Liver (tissue), 8 donors: ENCODE measurements at regions not wholly inside any gene's neighbourhood (a gene's known extent, or its start where the extent isn't known, plus 50 kb on each side); places are given as distances from the start of the nearest gene placed in this dataset.

ENCODE experiments used
- DNase-seq: peaks from one replicate; pipeline ENCODE4 v3.0.0-alpha.2; 2017; ENCODE audit warnings: low spot score
- H3K27ac ChIP-seq, 2 donors: one replicate each; pipeline ENCODE4 v1.7.0; 2013; ENCODE audit warnings: inconsistent platforms in 2 of 2, low read length in 2 of 2, control low read depth in 1 of 2, low read depth in 1 of 2, mild to moderate bottlenecking in 1 of 2
- H3K27me3 ChIP-seq, 4 donors: one replicate each; pipeline versions ENCODE4 v1.6.1 to v1.7.0; 2013; ENCODE audit warnings: low read length in 3 of 4, inconsistent platforms in 1 of 4, mild to moderate bottlenecking in 1 of 4, moderate library complexity in 1 of 4; ENCODE audit not compliant: control insufficient read depth in 4 of 4, insufficient read depth in 4 of 4
- H3K36me3 ChIP-seq, 4 donors: one replicate each; pipeline versions ENCODE4 v1.6.1 to v1.7.0; 2013; ENCODE audit warnings: low read length in 3 of 4, mild to moderate bottlenecking in 3 of 4, low read depth in 1 of 4, moderate library complexity in 1 of 4; ENCODE audit not compliant: control insufficient read depth in 4 of 4, insufficient read depth in 3 of 4
- H3K4me1 ChIP-seq, 4 donors: one replicate each; pipeline versions ENCODE4 v1.6.1 to v1.7.0; 2013; ENCODE audit warnings: low read length in 3 of 4, mild to moderate bottlenecking in 3 of 4, moderate library complexity in 1 of 4; ENCODE audit not compliant: control insufficient read depth in 4 of 4, insufficient read depth in 4 of 4
- H3K4me3 ChIP-seq, 3 donors: one replicate each; pipeline versions ENCODE4 v1.6.1 to v1.7.0; 2013; ENCODE audit warnings: low read length in 3 of 3, control low read depth in 1 of 3, low read depth in 1 of 3, mild to moderate bottlenecking in 1 of 3
- H3K9ac ChIP-seq, 2 donors: one replicate each; pipeline ENCODE4 v1.7.0; 2013; ENCODE audit warnings: low read length in 2 of 2, mild to moderate bottlenecking in 2 of 2, moderate library complexity in 2 of 2, control low read depth in 1 of 2, low read depth in 1 of 2
- H3K9me3 ChIP-seq, 4 donors: one replicate each; pipeline versions ENCODE4 v1.6.1 to v1.7.0; 2013; ENCODE audit warnings: low read length in 3 of 4; ENCODE audit not compliant: control insufficient read depth in 4 of 4
- ATF3 ChIP-seq: IDR thresholded peaks from 2 replicates; pipeline ENCODE4 v1.6.1; 2016; ENCODE audit warnings: antibody characterized with exemption
- CTCF ChIP-seq: fragments of 150-350 bp; IDR thresholded peaks from 2 replicates; pipeline ENCODE4 v1.5.1; 2017; ENCODE audit warnings: improper control_type of control experiment, low read depth, low read length; ENCODE audit not compliant: missing input control
- EGR1 ChIP-seq, 2 donors: IDR thresholded peaks; 2 replicates each; pipeline ENCODE4 v1.6.1; 2016 to 2018; ENCODE audit warnings: antibody characterized with exemption in 2 of 2, low read depth in 2 of 2
- FOXA1 ChIP-seq: IDR thresholded peaks from 2 replicates; pipeline ENCODE4 v1.6.1; 2016; ENCODE audit warnings: antibody characterized with exemption
- HNF4A ChIP-seq, 2 donors: conservative IDR thresholded peaks; 2 replicates each; pipeline ENCODE4 v1.6.1; 2016; ENCODE audit warnings: antibody characterized with exemption in 2 of 2, mild to moderate bottlenecking in 2 of 2
- HNF4G ChIP-seq: IDR thresholded peaks from 2 replicates; pipeline ENCODE4 v1.6.1; 2016; ENCODE audit warnings: antibody characterized with exemption
- JUND ChIP-seq, 2 donors: IDR thresholded peaks; 2 replicates each; pipeline ENCODE4 v1.6.1; 2016; ENCODE audit warnings: antibody characterized with exemption in 2 of 2
- NR2F2 ChIP-seq: IDR thresholded peaks from 2 replicates; pipeline ENCODE4 v1.6.1; 2016; ENCODE audit warnings: antibody characterized with exemption
- RAD21 ChIP-seq, 2 donors: IDR thresholded peaks; 2 replicates each; pipeline ENCODE4 v1.6.1; 2016; ENCODE audit warnings: antibody characterized with exemption in 2 of 2, mild to moderate bottlenecking in 2 of 2
- RXRA ChIP-seq, 2 donors: IDR thresholded peaks; 2 replicates each; pipeline ENCODE4 v1.6.1; 2017 to 2018; ENCODE audit warnings: antibody characterized with exemption in 2 of 2, mild to moderate bottlenecking in 1 of 2
- SP1 ChIP-seq: IDR thresholded peaks from 2 replicates; pipeline ENCODE4 v1.6.1; 2018; ENCODE audit warnings: antibody characterized with exemption, mild to moderate bottlenecking
- TAF1 ChIP-seq: conservative IDR thresholded peaks from 2 replicates; pipeline ENCODE4 v1.6.1; 2016; ENCODE audit warnings: antibody characterized with exemption, mild to moderate bottlenecking
- YY1 ChIP-seq: IDR thresholded peaks from 2 replicates; pipeline ENCODE4 v1.6.1; 2016; ENCODE audit warnings: antibody characterized with exemption, mild to moderate bottlenecking
- ZBTB33 ChIP-seq: IDR thresholded peaks from 2 replicates; pipeline ENCODE4 v1.6.1; 2016; ENCODE audit warnings: antibody characterized with exemption
- WGBS: extraction: QIAGEN DNeasy Blood & Tissue Kit; methylation state at CpG from one replicate; pipeline ENCODE4 v1.1.7; 2013; 5-methylcytosine and 5-hydroxymethylcytosine counted together
- TF ChIP-seq, protein P1 (sequence below): IDR thresholded peaks from 2 replicates; pipeline ENCODE4 v1.6.1; 2016; ENCODE audit warnings: antibody characterized with exemption
- donor health status: healthy.
- donor health status: healthy.
- donor health status: healthy.
- donor health status: healthy.
- donor health status: healthy.

DNA sequence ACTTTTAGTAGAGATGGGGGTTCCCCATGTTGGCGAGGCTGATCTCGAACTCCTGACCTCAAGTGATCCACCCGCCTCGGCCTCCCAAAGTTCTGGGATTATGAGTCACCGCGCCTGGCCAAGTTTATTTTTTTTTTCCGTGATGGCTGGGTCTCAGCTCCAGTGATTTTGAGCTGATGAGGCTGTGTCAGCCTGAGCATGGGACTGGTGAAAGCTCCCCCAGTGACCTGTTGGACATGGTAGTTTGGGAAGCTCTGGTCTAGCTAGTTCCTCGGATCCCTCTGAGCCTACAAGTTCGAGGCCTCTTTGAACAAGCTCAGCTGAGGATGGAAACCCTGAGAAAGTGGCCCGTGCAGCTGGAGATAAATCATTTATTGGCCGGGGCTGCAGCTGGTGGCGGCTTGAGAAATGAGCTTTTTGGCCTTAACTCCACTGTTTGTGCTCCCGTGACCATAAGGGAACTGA, 126.8 kb downstream of the SNX5 start:
- Histone ChIP-seq H3K4me1 (no peaks in the 10 kb centered on the region), H3K36me3 (no peaks in the 10 kb centered on the region), H3K27ac (peak overlapping the region in 1 of 2 donors; percentile 46), H3K9me3 (no peaks in the 10 kb centered on the region), H3K4me3 (no peak overlapping the region), H3K9ac (no peak overlapping the region), H3K27me3 (no peaks in the 10 kb centered on the region)
- 87% methylated on average over 13 of the region's 13 CpGs for WGBS
- TF ChIP-seq HNF4G (no peak), YY1 (no peak), ZBTB33 (no peak), TAF1 (no peak), CTCF (no peak), SP1 (peak; percentile 12), NR2F2 (no peak), RXRA (IDR thresholded peaks at IDR 0.05) (peak in 1 of 2 donors; percentile 9), FOXA1 (no peak), HNF4A (conservative IDR thresholded peaks at IDR 0.05) (no peak), EGR1 (IDR thresholded peaks at IDR 0.05; ENCODE audit: low read depth in 2 of 2) (no peak), RAD21 (IDR thresholded peaks at IDR 0.05) (no peak), JUND (IDR thresholded peaks at IDR 0.05) (no peak)
- no peak for DNase-seq

DNA sequence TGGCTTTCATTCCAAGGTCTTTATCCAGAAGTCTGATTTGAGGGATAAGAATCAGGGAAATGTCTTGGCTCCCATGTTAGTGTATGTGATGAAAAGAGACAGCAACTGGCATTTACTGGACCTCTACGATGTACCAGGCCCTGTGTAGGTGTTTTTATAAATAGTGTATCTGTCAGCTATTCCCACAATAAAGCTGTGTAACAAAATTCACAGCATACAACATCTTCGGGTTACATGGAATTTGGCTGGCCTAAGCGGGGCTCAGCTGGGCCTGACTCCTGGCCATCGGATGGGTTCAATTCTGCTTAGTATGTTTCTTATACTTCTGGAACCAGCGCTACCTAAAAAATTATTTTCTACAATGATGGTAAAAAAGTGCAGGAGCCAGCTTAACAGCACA, 128.2 kb downstream of the SNX5 start:
- H3K27ac ChIP-seq: no peak overlapping the region
- no peak overlapping the region for H3K4me3 ChIP-seq
- no peaks in the 10 kb centered on the region for H3K36me3 ChIP-seq
- H3K9ac ChIP-seq: no peak overlapping the region
- no peaks in the 10 kb centered on the region for H3K9me3 ChIP-seq
- WGBS: 96% methylated on average over 5 of the region's 5 CpGs
- H3K4me1 ChIP-seq: no peaks in the 10 kb centered on the region
- DNase-seq: no peak
- no peak for TF ChIP-seq NR2F2
- no peaks in the 10 kb centered on the region for H3K27me3 ChIP-seq

DNA sequence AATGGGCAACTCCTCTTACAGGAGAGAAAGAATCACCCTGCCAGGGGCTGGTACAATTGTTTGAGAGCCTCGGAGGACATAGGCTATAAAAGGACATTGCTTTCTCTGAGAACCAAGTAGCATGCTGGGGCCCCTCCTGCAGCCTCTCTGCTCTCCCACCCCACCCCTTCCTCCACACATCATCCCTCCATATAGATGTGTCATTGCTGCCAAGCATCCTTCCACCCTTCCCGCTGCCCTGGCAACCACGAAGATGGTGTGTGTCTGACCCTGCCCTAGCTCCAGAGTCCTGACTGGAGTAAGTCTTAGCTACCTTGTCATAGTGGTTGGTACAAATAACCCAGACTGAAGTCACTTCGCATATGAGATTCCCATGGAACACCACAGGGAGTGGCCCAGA, 129.7 kb downstream of the SNX5 start:
- no peaks in the 10 kb centered on the region for H3K9me3 ChIP-seq
- H3K36me3 ChIP-seq: no peaks in the 10 kb centered on the region
- H3K9ac ChIP-seq: no peak overlapping the region
- peaks cover 0 to 4% (median 0%) of the 10 kb centered on the region in 4 donors for H3K4me1 ChIP-seq
- WGBS: 96% methylated on average over 4 of the region's 4 CpGs
- no peak overlapping the region for H3K27ac ChIP-seq
- DNase-seq: no peak
- no peak overlapping the region for H3K4me3 ChIP-seq
- no peaks in the 10 kb centered on the region for H3K27me3 ChIP-seq
- no peak for TF ChIP-seq TAF1
- no peak for TF ChIP-seq RXRA (IDR thresholded peaks at IDR 0.05)
- TF ChIP-seq CTCF: no peak
- TF ChIP-seq NR2F2: no peak
- TF ChIP-seq, protein P1, sequence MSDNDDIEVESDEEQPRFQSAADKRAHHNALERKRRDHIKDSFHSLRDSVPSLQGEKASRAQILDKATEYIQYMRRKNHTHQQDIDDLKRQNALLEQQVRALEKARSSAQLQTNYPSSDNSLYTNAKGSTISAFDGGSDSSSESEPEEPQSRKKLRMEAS: no peak
- TF ChIP-seq RAD21 (IDR thresholded peaks at IDR 0.05): no peak
- TF ChIP-seq FOXA1: no peak
- no peak for TF ChIP-seq YY1
- no peak for TF ChIP-seq HNF4A (conservative IDR thresholded peaks at IDR 0.05)
- TF ChIP-seq EGR1 (IDR thresholded peaks at IDR 0.05; ENCODE audit: low read depth in 2 of 2): no peak
- no peak for TF ChIP-seq ZBTB33
- no peak for TF ChIP-seq SP1
- TF ChIP-seq HNF4G: no peak
- TF ChIP-seq ATF3: no peak
- TF ChIP-seq JUND (IDR thresholded peaks at IDR 0.05): no peak
